HG03060 (cell line): ENCODE measurements at regions not wholly inside any gene's neighbourhood (a gene's known extent, or its start where the extent isn't known, plus 50 kb on each side); places are given as distances from the start of the nearest gene placed in this dataset.

Experiments
- ATAC-seq: cut with Tn5 transposase; IDR thresholded peaks from one replicate; pipeline ENCODE4 v1.9.1; 2021; ENCODE audit warnings: low read depth, moderate number of reproducible peaks; ENCODE audit not compliant: unreplicated experiment

DNA sequence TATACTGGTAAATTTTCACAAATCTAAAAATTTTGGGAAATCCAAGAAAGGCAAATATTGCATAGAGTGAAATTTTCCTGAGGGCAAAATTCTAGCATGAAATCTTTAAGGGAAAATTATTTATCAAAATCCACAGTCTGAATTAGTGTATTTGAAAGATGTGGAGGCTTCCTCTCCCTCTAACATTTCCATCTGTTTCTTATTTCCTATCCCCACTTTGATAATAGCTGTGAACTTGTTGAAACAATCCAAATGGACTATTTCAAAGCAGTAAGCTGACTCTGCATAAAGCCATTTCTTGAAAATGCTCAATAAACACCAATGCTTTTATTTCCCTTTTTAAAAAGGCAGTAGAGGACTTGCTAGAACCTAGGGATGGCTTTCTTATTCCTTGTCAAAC lies 107.3 kb upstream of the PABPC4L start:
- no peak for ATAC-seq

DNA sequence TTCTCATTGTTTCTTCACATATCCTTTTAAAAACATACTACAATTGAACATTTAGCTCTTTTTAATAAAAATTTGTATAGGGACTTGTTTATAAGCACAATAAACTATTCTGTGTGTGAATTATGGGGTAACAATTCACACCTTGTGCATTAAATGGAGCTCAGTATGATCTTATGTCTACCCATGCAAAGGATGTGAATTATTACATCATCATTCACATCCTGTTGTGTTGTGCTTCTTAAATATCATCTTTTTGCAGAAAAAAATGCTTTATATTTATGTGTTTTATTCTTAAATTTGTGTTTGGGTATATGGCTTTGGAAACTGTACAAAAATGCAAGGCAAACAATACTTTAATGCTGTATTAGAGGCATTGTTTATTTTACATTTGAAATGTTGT lies 96.7 kb upstream of the PABPC4L start:
- no peak for ATAC-seq

- ATAC-seq: no peak
Observed at GRCh38 chr4:134297765-134298164, 96.2 kb upstream of the PABPC4L start.

- ATAC-seq: no peak
Observed at GRCh38 chr4:134282680-134283079, 81.1 kb upstream of the PABPC4L start.

- ATAC-seq: no peak
Observed at GRCh38 chr4:134278675-134279074, 77.1 kb upstream of the PABPC4L start.

DNA sequence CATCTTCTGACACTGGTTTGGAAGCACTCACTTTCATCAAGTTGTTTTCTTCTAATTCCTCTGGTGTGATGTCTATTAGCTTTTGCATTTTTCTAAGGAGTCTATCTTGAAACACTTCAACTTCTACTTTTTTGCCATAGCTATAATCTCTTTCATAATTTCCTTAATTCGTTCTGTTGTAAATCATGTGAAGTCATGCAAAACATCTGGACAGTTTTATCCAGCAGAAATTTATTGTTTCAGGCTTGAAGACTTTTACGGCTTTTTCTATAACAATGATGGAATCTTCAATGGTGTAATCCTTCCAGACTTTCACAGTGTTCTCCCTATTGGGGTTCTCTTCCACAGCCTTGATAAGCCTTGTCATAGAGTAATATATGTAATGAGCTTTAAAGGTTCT lies 74.9 kb upstream of the PABPC4L start:
- ATAC-seq: no peak

DNA sequence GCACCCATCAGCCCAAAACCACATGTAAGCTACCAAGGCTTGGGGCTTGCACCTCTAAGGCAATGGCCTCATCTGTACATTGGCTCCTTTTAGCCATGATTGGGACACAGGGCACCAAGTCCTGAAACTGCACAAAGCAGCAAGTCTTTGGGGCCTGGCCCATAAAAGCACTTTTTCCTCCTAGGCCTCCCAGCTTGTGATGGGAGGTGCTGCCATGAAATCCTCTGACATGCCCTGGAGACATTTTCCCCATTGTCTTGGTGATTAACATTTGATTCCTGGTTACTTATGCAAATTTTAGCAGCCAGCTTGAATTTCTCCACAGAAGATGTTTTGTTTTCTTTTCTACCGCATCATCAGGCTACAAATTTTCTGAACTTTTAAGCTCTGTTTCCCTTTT lies 58.5 kb upstream of the PABPC4L start:
- no peak for ATAC-seq
